ENCODE measurements at regions not wholly inside any gene's neighbourhood (a gene's known extent, or its start where the extent isn't known, plus 50 kb on each side); places are given as distances from the start of the nearest gene placed in this dataset.

DNA sequence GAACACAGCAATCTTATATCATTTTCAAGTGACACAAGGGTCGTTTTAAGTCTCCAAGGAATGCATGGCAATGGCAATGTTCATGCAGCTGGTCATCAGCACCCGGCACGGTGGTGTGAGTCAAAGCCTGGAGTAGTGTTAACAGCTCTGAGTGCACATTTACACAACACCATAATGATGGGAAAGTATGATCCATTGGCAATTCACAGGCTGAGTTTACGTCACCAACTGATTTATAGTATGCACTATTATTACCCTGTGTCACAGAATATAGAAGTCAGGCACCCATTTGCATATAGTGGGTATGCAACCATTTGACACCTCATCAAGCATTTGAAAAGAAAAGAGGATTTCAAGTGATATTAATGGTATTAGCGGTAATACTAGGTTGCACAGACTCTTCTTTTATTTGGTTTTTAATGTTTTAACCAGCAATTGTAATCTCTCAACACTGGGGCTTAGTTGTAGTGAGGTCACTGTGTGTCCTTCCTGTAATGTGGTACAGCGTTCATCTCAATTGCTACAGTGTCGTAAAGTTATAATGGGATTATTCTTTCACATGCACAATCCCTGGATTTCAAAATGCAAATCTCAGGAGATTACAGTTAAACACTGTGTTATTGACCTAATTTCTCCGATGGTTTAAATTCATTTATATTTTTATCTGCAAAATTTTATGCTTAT is 113.8 kb downstream of the C3orf38 start:
- H3K27me3 ChIP-seq (ENCODE audit: low read depth, low read length), result no peaks in the 10 kb centered on the region
- H3K4me2 ChIP-seq (ENCODE audit: low read length), result no peak overlapping the region
- no peak overlapping the region for H3K9ac ChIP-seq (ENCODE audit: low read length)
- no peak for TF ChIP-seq EZH2phosphoT487 (IDR thresholded peaks at IDR 0.05; ENCODE audit: low read depth)
- TF ChIP-seq, protein P1, sequence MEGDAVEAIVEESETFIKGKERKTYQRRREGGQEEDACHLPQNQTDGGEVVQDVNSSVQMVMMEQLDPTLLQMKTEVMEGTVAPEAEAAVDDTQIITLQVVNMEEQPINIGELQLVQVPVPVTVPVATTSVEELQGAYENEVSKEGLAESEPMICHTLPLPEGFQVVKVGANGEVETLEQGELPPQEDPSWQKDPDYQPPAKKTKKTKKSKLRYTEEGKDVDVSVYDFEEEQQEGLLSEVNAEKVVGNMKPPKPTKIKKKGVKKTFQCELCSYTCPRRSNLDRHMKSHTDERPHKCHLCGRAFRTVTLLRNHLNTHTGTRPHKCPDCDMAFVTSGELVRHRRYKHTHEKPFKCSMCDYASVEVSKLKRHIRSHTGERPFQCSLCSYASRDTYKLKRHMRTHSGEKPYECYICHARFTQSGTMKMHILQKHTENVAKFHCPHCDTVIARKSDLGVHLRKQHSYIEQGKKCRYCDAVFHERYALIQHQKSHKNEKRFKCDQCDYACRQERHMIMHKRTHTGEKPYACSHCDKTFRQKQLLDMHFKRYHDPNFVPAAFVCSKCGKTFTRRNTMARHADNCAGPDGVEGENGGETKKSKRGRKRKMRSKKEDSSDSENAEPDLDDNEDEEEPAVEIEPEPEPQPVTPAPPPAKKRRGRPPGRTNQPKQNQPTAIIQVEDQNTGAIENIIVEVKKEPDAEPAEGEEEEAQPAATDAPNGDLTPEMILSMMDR (IDR thresholded peaks at IDR 0.05; ENCODE audit: low read depth, low read length), result no peak
- no peaks in the 10 kb centered on the region for H3K79me2 ChIP-seq (ENCODE audit: low read length)
- no peaks in the 10 kb centered on the region for H3K9me3 ChIP-seq (ENCODE audit: insufficient read depth, low read length)
- H3K36me3 ChIP-seq (replicated peaks; ENCODE audit: low read depth, low read length), result no peaks in the 10 kb centered on the region
- no peak overlapping the region for H3K4me3 ChIP-seq (ENCODE audit: low read length)
- H3K4me1 ChIP-seq (ENCODE audit: low read length), result no peaks in the 10 kb centered on the region
- no peaks in the 10 kb centered on the region for H4K20me1 ChIP-seq (ENCODE audit: insufficient read depth, low read length)
- no peak overlapping the region for H2AFZ ChIP-seq (ENCODE audit: low read depth, low read length)
- no peak overlapping the region for H3K27ac ChIP-seq (ENCODE audit: low read length)

DNA sequence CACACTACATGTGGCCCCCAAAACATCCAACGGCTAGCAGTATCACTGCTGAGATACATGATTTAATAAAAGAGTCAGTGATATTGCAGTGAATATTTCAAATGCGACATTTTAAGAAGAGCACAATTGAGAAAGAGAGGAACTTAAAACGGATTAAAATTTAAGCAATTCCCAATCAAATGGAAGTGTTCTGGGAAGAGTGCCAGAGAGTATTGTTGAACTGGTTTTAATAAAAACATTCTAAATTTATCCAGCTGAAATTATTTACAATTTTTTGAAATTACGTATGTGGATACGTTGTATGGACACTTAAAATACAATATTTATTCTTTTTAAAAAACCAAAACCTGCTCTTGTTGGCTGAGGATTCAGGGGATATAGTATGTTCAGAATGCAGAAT is 117.7 kb downstream of the C3orf38 start:
- TF ChIP-seq EZH2phosphoT487 (IDR thresholded peaks at IDR 0.05; ENCODE audit: low read depth), result no peak
- TF ChIP-seq, protein P1 (IDR thresholded peaks at IDR 0.05; ENCODE audit: low read depth, low read length), result no peak
- H3K9me3 ChIP-seq (ENCODE audit: insufficient read depth, low read length), result no peaks in the 10 kb centered on the region
- no peak overlapping the region for H3K9ac ChIP-seq (ENCODE audit: low read length)

DNA sequence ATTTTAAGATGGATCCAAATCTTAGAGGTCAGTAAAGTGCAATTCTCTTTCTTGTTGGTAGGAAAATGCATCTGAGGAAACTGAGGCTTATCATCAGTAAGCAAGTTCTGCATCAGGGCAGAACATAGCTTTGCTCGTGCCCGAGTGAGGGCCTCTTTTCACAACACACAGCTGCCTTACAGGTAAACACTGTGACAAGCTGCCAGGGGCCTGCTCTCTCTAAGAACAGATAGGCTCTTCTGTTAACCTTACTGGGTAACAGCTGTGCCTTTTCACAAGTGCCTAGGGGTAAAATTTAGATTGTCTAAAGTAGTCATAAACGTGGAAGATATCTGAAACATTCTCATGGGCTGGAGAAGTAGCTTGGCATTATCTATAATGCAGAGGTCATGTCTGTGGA is 118.1 kb downstream of the C3orf38 start:
- TF ChIP-seq, protein P1 (IDR thresholded peaks at IDR 0.05; ENCODE audit: low read depth, low read length), result no peak
- TF ChIP-seq EZH2phosphoT487 (IDR thresholded peaks at IDR 0.05; ENCODE audit: low read depth), result no peak
- H3K9ac ChIP-seq (ENCODE audit: low read length), result no peak overlapping the region
- H3K79me2 ChIP-seq (ENCODE audit: low read length), result no peaks in the 10 kb centered on the region
- H3K36me3 ChIP-seq (replicated peaks; ENCODE audit: low read depth, low read length), result no peaks in the 10 kb centered on the region
- no peak overlapping the region for H2AFZ ChIP-seq (ENCODE audit: low read depth, low read length)
- H3K9me3 ChIP-seq (ENCODE audit: insufficient read depth, low read length), result no peaks in the 10 kb centered on the region
- H3K4me2 ChIP-seq (ENCODE audit: low read length), result no peak overlapping the region
- no peaks in the 10 kb centered on the region for H3K4me1 ChIP-seq (ENCODE audit: low read length)
- H4K20me1 ChIP-seq (ENCODE audit: insufficient read depth, low read length), result no peaks in the 10 kb centered on the region
- H3K27ac ChIP-seq (ENCODE audit: low read length), result no peak overlapping the region
- H3K4me3 ChIP-seq (ENCODE audit: low read length), result no peak overlapping the region
- H3K27me3 ChIP-seq (ENCODE audit: low read depth, low read length), result no peaks in the 10 kb centered on the region

More for the DNA sequence above, 117.7 kb downstream of the C3orf38 start:
- Histone ChIP-seq H3K79me2 (ENCODE audit: low read length) (no peaks in the 10 kb centered on the region), H3K4me1 (ENCODE audit: low read length) (no peaks in the 10 kb centered on the region), H3K36me3 (replicated peaks; ENCODE audit: low read depth, low read length) (no peaks in the 10 kb centered on the region), H2AFZ (ENCODE audit: low read depth, low read length) (no peak overlapping the region), H4K20me1 (ENCODE audit: insufficient read depth, low read length) (no peaks in the 10 kb centered on the region), H3K27ac (ENCODE audit: low read length) (no peak overlapping the region), H3K27me3 (ENCODE audit: low read depth, low read length) (no peaks in the 10 kb centered on the region), H3K4me3 (ENCODE audit: low read length) (no peak overlapping the region), H3K4me2 (ENCODE audit: low read length) (no peak overlapping the region)

DNA sequence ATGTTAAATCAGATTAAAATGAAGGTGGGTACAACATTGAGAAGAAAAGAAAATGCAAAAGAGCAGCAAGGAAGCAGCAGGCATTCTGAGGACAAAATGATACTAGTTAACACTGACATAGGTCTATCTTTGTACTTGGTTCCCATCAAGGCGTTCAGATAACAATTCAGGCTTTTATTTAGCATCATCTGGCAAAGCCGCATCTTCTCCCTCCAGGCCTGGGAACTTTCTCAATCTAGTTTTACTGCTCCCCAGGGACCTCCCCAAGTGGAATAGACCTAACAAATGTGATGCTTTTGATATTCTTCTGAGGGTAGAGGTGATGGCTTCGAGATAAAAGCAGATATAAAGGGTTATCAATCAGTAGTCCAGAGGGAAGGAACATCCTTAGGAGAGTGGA is 130.6 kb downstream of the C3orf38 start:
- H3K9me3 ChIP-seq (ENCODE audit: insufficient read depth, low read length), result no peaks in the 10 kb centered on the region
- TF ChIP-seq, protein P1 (IDR thresholded peaks at IDR 0.05; ENCODE audit: low read depth, low read length), result no peak
- no peaks in the 10 kb centered on the region for H3K79me2 ChIP-seq (ENCODE audit: low read length)
- H4K20me1 ChIP-seq (ENCODE audit: insufficient read depth, low read length), result no peaks in the 10 kb centered on the region
- no peak overlapping the region for H3K4me2 ChIP-seq (ENCODE audit: low read length)
- no peaks in the 10 kb centered on the region for H3K27me3 ChIP-seq (ENCODE audit: low read depth, low read length)
- H3K4me3 ChIP-seq (ENCODE audit: low read length), result no peak overlapping the region
- no peak overlapping the region for H2AFZ ChIP-seq (ENCODE audit: low read depth, low read length)
- H3K4me1 ChIP-seq (ENCODE audit: low read length), result no peaks in the 10 kb centered on the region
- no peaks in the 10 kb centered on the region for H3K36me3 ChIP-seq (replicated peaks; ENCODE audit: low read depth, low read length)
- no peak overlapping the region for H3K9ac ChIP-seq (ENCODE audit: low read length)
- no peak overlapping the region for H3K27ac ChIP-seq (ENCODE audit: low read length)

Data from OCI-LY3 (cell line).